PFSK-1 (cell line): ENCODE measurements at regions not wholly inside any gene's neighbourhood (a gene's known extent, or its start where the extent isn't known, plus 50 kb on each side); places are given as distances from the start of the nearest gene placed in this dataset.

Experiments used
- POLR2AphosphoS5 ChIP-seq: IDR thresholded peaks from 2 replicates; pipeline ENCODE4 v1.6.1; 2012; ENCODE audit warnings: low read depth, mild to moderate bottlenecking, control low read depth, low read length, moderate library complexity
- SIN3A ChIP-seq: IDR thresholded peaks from 2 replicates; pipeline ENCODE4 v1.6.1; 2012; ENCODE audit warnings: mild to moderate bottlenecking, low read length, moderate library complexity, borderline replicate concordance; ENCODE audit not compliant: insufficient read depth

DNA sequence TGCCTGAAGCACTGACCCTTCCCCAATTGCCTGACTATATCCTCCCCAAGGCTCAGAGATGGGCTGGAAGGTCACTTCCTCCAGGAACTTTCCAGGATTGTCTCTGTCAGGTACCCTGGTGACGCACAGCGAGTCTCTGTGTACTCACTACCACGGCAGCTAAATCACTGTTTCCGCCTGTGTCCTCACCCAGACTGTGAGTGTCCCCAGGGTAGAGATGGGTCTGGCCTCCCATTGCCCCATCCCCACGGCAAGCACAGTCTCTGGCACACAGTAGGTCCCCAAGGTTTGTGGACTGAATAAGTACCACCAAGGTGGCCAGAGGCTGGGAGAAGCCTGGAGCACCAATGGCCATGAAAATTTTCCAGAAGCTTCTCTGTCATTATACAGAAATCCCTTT, 93.8 kb upstream of the RUNX3 start:
- TF ChIP-seq POLR2AphosphoS5: no peak
- TF ChIP-seq SIN3A: no peak
